Smooth muscle cell (in vitro differentiated cells): ENCODE measurements at regions not wholly inside any gene's neighbourhood (a gene's known extent, or its start where the extent isn't known, plus 50 kb on each side); places are given as distances from the start of the nearest gene placed in this dataset.

Experiments used
- DNase-seq: peaks from one replicate; lab custom pipeline; 2025; ENCODE audit not compliant: unreplicated experiment; lab: John Stamatoyannopoulos, UW
- H2AFZ ChIP-seq: fragments of 200-600 bp; sonication (generic); 2 replicates; pipeline ENCODE4 v1.6.0; 2016; ENCODE audit warnings: antibody characterized with exemption, low read depth, mild to moderate bottlenecking
- H3F3A ChIP-seq: fragments of 200-600 bp; sonication (generic); 2 replicates; pipeline ENCODE4 v1.6.0; 2017; ENCODE audit warnings: antibody characterized with exemption, low read depth
- H3K27ac ChIP-seq: fragments of 200-600 bp; sonication (generic); 2 replicates; pipeline ENCODE4 v1.5.1; 2016; ENCODE audit warnings: low read depth, mild to moderate bottlenecking
- H3K27me3 ChIP-seq: fragments of 200-600 bp; sonication (generic); 2 replicates; pipeline ENCODE4 v1.6.1; 2016; ENCODE audit warnings: low read depth, mild to moderate bottlenecking
- H3K36me3 ChIP-seq: fragments of 200-600 bp; sonication (generic); 2 replicates; pipeline ENCODE4 v1.5.1; 2016; ENCODE audit warnings: low read depth
- H3K4me1 ChIP-seq: fragments of 200-600 bp; sonication (generic); 2 replicates; pipeline ENCODE4 v1.5.1; 2016; ENCODE audit warnings: low read depth
- H3K4me2 ChIP-seq: fragments of 200-600 bp; sonication (generic); 2 replicates; pipeline ENCODE4 v1.6.0; 2016; ENCODE audit warnings: mild to moderate bottlenecking
- H3K4me3 ChIP-seq: fragments of 200-600 bp; sonication (generic); 2 replicates; pipeline ENCODE4 v1.5.1; 2016; ENCODE audit warnings: mild to moderate bottlenecking
- H3K79me2 ChIP-seq: fragments of 200-600 bp; sonication (generic); 2 replicates; pipeline ENCODE4 v1.6.0; 2016; ENCODE audit warnings: low read depth, mild to moderate bottlenecking
- H3K9ac ChIP-seq: fragments of 200-600 bp; sonication (generic); 2 replicates; pipeline ENCODE4 v1.6.0; 2016; ENCODE audit warnings: low read depth
- H3K9me3 ChIP-seq: fragments of 200-600 bp; sonication (generic); replicated peaks from 2 replicates; pipeline ENCODE4 v1.5.1; 2016; ENCODE audit warnings: low read depth
- H4K20me1 ChIP-seq: fragments of 200-600 bp; sonication (generic); 2 replicates; pipeline ENCODE4 v1.6.0; 2016; ENCODE audit warnings: low read depth
- WGBS: methylation state at CpG from one replicate; pipeline ENCODE4 v1.1.7; 2016; ENCODE audit warnings: low lambda C conversion rate; 5-methylcytosine and 5-hydroxymethylcytosine counted together
- TF ChIP-seq, protein P1 (sequence below): fragments of 200-600 bp; sonication (generic); IDR thresholded peaks from 2 replicates; pipeline ENCODE4 v1.5.1; 2017; ENCODE audit warnings: borderline replicate concordance, mild to moderate bottlenecking, antibody characterized with exemption; ENCODE audit not compliant: insufficient read depth, poor library complexity, severe bottlenecking

DNA sequence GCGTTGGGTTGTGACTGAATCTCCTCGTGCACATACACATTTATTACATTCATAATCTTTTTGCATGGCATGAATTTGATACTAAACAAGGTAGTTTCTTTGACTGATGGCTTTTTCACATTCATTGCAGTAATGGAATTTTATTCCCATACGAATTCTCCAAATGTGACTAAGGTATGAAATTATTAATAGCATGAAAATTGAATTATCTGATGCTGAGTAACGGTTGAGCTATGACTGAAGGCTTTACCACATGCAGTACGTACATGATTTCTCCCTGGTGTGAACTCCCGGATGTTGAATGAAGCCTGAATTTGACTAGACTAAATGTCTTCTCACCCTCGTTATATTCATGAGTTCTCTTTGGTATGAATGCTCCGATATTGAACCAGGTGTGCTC is 104.4 kb upstream of the C1GALT1 start:
- no peak overlapping the region for H2AFZ ChIP-seq
- no peak for DNase-seq
- no peaks in the 10 kb centered on the region for H3K4me1 ChIP-seq
- no peaks in the 10 kb centered on the region for H3K36me3 ChIP-seq
- H3K9ac ChIP-seq: no peak overlapping the region
- H3K27me3 ChIP-seq: no peaks in the 10 kb centered on the region
- H3K27ac ChIP-seq: no peak overlapping the region
- no peak overlapping the region for H3K4me3 ChIP-seq
- no peaks in the 10 kb centered on the region for H3K9me3 ChIP-seq
- no peaks in the 10 kb centered on the region for H3K79me2 ChIP-seq
- WGBS: 90% methylated on average over 8 of the region's 8 CpGs
- no peaks in the 10 kb centered on the region for H4K20me1 ChIP-seq
- H3K4me2 ChIP-seq: no peak overlapping the region
- H3F3A ChIP-seq: no peaks in the 10 kb centered on the region
- TF ChIP-seq, protein P1, sequence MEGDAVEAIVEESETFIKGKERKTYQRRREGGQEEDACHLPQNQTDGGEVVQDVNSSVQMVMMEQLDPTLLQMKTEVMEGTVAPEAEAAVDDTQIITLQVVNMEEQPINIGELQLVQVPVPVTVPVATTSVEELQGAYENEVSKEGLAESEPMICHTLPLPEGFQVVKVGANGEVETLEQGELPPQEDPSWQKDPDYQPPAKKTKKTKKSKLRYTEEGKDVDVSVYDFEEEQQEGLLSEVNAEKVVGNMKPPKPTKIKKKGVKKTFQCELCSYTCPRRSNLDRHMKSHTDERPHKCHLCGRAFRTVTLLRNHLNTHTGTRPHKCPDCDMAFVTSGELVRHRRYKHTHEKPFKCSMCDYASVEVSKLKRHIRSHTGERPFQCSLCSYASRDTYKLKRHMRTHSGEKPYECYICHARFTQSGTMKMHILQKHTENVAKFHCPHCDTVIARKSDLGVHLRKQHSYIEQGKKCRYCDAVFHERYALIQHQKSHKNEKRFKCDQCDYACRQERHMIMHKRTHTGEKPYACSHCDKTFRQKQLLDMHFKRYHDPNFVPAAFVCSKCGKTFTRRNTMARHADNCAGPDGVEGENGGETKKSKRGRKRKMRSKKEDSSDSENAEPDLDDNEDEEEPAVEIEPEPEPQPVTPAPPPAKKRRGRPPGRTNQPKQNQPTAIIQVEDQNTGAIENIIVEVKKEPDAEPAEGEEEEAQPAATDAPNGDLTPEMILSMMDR: no peak

DNA sequence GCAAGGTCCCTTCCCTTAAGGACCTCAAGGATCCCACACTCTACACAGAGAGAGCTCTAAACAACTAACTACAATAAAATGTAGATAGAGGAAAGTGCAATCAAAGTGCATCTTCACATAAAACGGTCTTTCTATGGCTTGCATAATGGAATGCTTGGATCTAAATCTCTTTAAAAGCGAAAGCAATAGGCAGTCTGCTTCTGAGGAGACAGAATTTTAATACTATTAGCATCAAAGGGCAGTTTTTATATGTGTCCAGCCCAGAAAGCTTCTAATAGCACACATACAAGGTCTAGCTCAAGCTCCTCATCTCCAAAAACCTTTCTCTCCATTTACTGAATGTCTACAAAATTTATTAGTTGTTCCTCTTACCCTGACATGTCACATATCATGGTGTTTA is 101.5 kb upstream of the C1GALT1 start:
- Histone ChIP-seq H3K4me3 (no peak overlapping the region), H3K27ac (no peak overlapping the region), H3K4me2 (no peak overlapping the region), H4K20me1 (no peaks in the 10 kb centered on the region), H3K9me3 (no peaks in the 10 kb centered on the region), H3K9ac (no peak overlapping the region), H2AFZ (no peak overlapping the region), H3K4me1 (no peaks in the 10 kb centered on the region), H3F3A (no peaks in the 10 kb centered on the region), H3K36me3 (no peaks in the 10 kb centered on the region), H3K79me2 (no peaks in the 10 kb centered on the region), H3K27me3 (no peaks in the 10 kb centered on the region)
- DNase-seq: no peak
- TF ChIP-seq, protein P1: no peak
- 66% methylated on average over 2 of the region's 2 CpGs for WGBS

DNA sequence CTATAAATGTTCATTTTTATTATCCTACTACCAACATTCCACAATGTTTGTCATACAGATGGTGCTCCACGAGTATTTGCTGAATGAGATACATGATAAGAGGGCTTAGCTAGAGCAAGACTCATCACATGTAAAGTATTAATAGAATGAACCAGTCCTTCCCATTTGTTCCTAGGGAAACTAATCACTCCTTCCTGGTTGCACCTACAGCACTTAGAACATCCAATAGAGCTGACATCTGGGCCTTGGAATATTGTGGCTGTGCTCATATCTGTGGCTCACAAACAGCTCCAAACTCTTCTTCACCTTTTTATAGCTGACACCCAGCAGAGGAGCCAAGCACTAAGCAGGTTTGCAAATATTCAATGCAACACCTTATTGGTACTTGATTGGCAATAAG is 91.9 kb upstream of the C1GALT1 start:
- no peak overlapping the region for H3K27ac ChIP-seq
- TF ChIP-seq, protein P1: no peak
- no peak overlapping the region for H3K9ac ChIP-seq
- H3K79me2 ChIP-seq: no peaks in the 10 kb centered on the region
- no peaks in the 10 kb centered on the region for H3K27me3 ChIP-seq
- H3F3A ChIP-seq: no peaks in the 10 kb centered on the region
- no peak overlapping the region for H2AFZ ChIP-seq
- no peaks in the 10 kb centered on the region for H3K9me3 ChIP-seq
- H3K4me1 ChIP-seq: no peaks in the 10 kb centered on the region
- WGBS: 33% methylated on average over 1 of the region's 1 CpG
- no peak overlapping the region for H3K4me3 ChIP-seq
- no peaks in the 10 kb centered on the region for H3K36me3 ChIP-seq
- DNase-seq: no peak
- no peaks in the 10 kb centered on the region for H4K20me1 ChIP-seq
- H3K4me2 ChIP-seq: no peak overlapping the region

DNA sequence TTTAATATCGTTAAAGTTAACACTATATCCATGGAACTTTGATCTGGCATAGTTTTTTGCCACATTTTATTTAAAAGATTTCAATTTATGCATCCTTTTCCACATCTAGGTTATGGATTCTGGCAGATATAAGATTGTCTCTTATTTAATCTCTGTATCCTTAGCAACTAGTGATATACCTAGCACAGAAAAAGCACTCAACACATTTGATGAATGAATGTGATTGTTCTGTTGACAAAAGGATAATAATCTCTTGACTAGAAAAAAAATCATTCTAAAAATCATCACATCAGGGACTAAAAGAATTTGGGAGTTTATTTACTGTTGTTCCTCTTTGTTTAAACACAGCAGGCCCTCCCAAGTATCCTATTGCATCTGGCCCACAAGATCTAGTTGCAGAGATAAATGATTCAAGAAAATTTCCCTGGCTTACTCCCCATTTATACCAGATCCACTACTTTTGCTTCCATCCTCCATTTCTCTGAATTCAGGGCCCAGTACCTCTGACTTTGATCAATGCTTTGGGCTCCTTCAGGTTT is 84.0 kb upstream of the C1GALT1 start:
- Histone ChIP-seq H3K36me3 (no peaks in the 10 kb centered on the region), H3K9me3 (no peaks in the 10 kb centered on the region), H3K9ac (no peak overlapping the region), H3K4me1 (peaks cover 21% of the 10 kb centered on the region), H3F3A (peaks cover 3% of the 10 kb centered on the region), H3K79me2 (no peaks in the 10 kb centered on the region), H3K4me2 (no peak overlapping the region), H3K4me3 (no peak overlapping the region), H4K20me1 (no peaks in the 10 kb centered on the region), H3K27me3 (no peaks in the 10 kb centered on the region), H2AFZ (no peak overlapping the region), H3K27ac (peak overlapping the region; percentile 86)
- TF ChIP-seq, protein P1: no peak
- no peak for DNase-seq
- WGBS: 58% methylated on average over 1 of the region's 1 CpG
